WTC11 (cell line): ENCODE measurements at regions not wholly inside any gene's neighbourhood (a gene's known extent, or its start where the extent isn't known, plus 50 kb on each side); places are given as distances from the start of the nearest gene placed in this dataset.

Source experiments
- ATAC-seq: fragments of 200-7000 bp; cut with Tn5 transposase; 2 replicates; pipeline ENCODE4 v1.10.0; 2021; ENCODE audit warnings: mild to moderate bottlenecking, moderate library complexity
- CTCF ChIA-PET: fragments of 300-600 bp; sonication (Branson Sonifier 250); formaldehyde crosslinking; loops from one replicate; lab custom pipeline; 2021; ENCODE audit warnings: antibody characterized with exemption; lab: Charles Lee
- POLR2A ChIA-PET: fragments of 350-600 bp; sonication (Branson Sonifier 250); formaldehyde crosslinking; loops from one replicate; lab custom pipeline; 2021; ENCODE audit warnings: antibody characterized with exemption; lab: Charles Lee
- DNase-seq: peaks from one replicate; pipeline ENCODE4 v3.0.0; 2021; ENCODE audit warnings: low spot score
- H3K27ac Mint-ChIP-seq: 2 replicates; pipeline ENCODE4 v1.8.0; 2021; ENCODE audit warnings: mixed read lengths
- H3K27me3 Mint-ChIP-seq: 2 replicates; pipeline ENCODE4 v1.8.0; 2021; ENCODE audit warnings: low read depth, mild to moderate bottlenecking, moderate library complexity, mixed read lengths
- H3K36me3 Mint-ChIP-seq: 2 replicates; pipeline ENCODE4 v1.8.0; 2021; ENCODE audit warnings: mixed read lengths
- H3K4me1 Mint-ChIP-seq: 2 replicates; pipeline ENCODE4 v1.8.0; 2022; ENCODE audit warnings: mixed read lengths
- H3K4me3 Mint-ChIP-seq: 2 replicates; pipeline ENCODE4 v1.8.0; 2021; ENCODE audit warnings: mild to moderate bottlenecking, moderate library complexity, mixed read lengths
- H3K9me3 Mint-ChIP-seq: 2 replicates; pipeline ENCODE4 v1.8.0; 2021; ENCODE audit warnings: mixed read lengths
- ATF6 ChIP-seq: sonication (generic); formaldehyde crosslinking; IDR thresholded peaks from 2 replicates; pipeline ENCODE4 v1.8.1; 2023; ENCODE audit warnings: mild to moderate bottlenecking, missing genetic modification reagents
- CBFB ChIP-seq: sonication (generic); formaldehyde crosslinking; IDR thresholded peaks from 2 replicates; pipeline ENCODE4 v1.8.1; 2022; ENCODE audit warnings: mild to moderate bottlenecking, low read depth, missing genetic modification reagents
- EMX1 ChIP-seq: fragments of 250-450 bp; sonication (Bioruptor Pico); IDR thresholded peaks from 2 replicates; pipeline ENCODE4 v1.8.0; 2021; ENCODE audit warnings: mild to moderate bottlenecking
- FOXJ3 ChIP-seq: sonication (generic); formaldehyde crosslinking; IDR thresholded peaks from 2 replicates; pipeline ENCODE4 v1.9.0; 2021; ENCODE audit warnings: missing genetic modification reagents, mild to moderate bottlenecking, borderline replicate concordance
- HMGA2 ChIP-seq: fragments of 250-450 bp; sonication (Bioruptor Pico); IDR thresholded peaks from 2 replicates; pipeline ENCODE4 v1.4.0; 2021; ENCODE audit warnings: mild to moderate bottlenecking, moderate library complexity
- ZBTB43 ChIP-seq: sonication (generic); formaldehyde crosslinking; IDR thresholded peaks from 2 replicates; pipeline ENCODE4 v1.8.1; 2023; ENCODE audit warnings: mild to moderate bottlenecking, missing genetic modification reagents
- ZNF121 ChIP-seq: sonication (generic); formaldehyde crosslinking; IDR thresholded peaks from 2 replicates; pipeline ENCODE4 v1.8.0; 2023; ENCODE audit warnings: missing genetic modification reagents
- ZNF138 ChIP-seq: sonication (generic); formaldehyde crosslinking; conservative IDR thresholded peaks from 2 replicates; pipeline ENCODE4 v1.8.1; 2022; ENCODE audit warnings: mild to moderate bottlenecking, moderate library complexity, missing genetic modification reagents
- ZNF232 ChIP-seq: sonication (generic); formaldehyde crosslinking; IDR thresholded peaks from 2 replicates; pipeline ENCODE4 v1.8.0; 2022; ENCODE audit warnings: mild to moderate bottlenecking, missing genetic modification reagents
- ZNF532 ChIP-seq: fragments of 250-450 bp; sonication (Bioruptor Pico); IDR thresholded peaks from 2 replicates; pipeline ENCODE4 v1.9.0; 2021; ENCODE audit warnings: mild to moderate bottlenecking, borderline replicate concordance
- TF ChIP-seq, protein P1 (sequence below): fragments of 250-450 bp; sonication (Bioruptor Pico); IDR thresholded peaks from 2 replicates; pipeline ENCODE4 v2.1.2; 2022; ENCODE audit warnings: mild to moderate bottlenecking, moderate library complexity
- TF ChIP-seq, protein P2 (sequence below): sonication (generic); formaldehyde crosslinking; IDR thresholded peaks from 2 replicates; pipeline ENCODE4 v1.8.0; 2023; ENCODE audit warnings: missing genetic modification reagents
- TF ChIP-seq, protein P3 (sequence below): sonication (generic); formaldehyde crosslinking; conservative IDR thresholded peaks from 2 replicates; pipeline ENCODE4 v1.8.1; 2022; ENCODE audit warnings: mild to moderate bottlenecking, missing genetic modification reagents

DNA sequence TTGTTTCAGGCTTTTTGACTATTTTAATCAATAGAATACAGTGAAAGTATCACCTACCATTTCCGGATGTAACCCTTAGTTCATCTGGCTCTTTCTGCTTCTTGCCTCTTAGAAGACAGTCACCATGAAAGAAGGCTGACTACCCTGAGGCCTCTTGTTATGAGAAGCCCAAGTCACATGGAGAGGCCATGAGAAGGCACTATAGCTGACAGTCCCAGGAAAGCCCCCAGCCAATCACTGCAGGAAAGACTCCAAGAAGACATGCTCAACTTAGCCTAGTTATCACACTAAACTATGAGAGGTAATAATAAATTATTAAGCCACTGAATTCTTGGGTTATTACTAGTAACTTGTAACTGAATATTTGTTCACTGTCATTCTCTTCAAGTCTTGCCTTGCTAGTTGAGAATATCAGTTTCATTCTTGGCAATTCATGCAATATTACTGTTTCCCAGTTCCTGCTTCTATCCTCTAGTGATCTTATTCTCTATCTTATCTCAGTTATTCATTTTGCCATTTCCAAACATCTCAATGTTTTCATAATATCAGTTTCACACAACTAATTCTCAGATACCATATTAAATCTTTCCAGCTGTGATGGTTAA lies 57.1 kb upstream of the GUCY1A1 start:
- TF ChIP-seq ATF6 (no peak), CBFB (CRISPR knock-in tag) (no peak), EMX1 (CRISPR knock-in tag) (no peak), HMGA2 (no peak), ZNF532 (CRISPR knock-in tag) (no peak), ZNF121 (no peak)
- TF ChIP-seq, protein P1, sequence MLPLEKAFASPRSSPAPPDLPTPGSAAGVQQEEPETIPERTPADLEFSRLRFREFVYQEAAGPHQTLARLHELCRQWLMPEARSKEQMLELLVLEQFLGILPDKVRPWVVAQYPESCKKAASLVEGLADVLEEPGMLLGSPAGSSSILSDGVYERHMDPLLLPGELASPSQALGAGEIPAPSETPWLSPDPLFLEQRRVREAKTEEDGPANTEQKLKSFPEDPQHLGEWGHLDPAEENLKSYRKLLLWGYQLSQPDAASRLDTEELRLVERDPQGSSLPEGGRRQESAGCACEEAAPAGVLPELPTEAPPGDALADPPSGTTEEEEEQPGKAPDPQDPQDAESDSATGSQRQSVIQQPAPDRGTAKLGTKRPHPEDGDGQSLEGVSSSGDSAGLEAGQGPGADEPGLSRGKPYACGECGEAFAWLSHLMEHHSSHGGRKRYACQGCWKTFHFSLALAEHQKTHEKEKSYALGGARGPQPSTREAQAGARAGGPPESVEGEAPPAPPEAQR (CRISPR knock-in tag), result no peak
- Mint-ChIP-seq H3K9me3 (0 out of 2 replicates have a peak, but pooled peaks cover 3% of the 10 kb centered on the region), H3K4me3 (no peak overlapping the region), H3K4me1 (no peaks in the 10 kb centered on the region), H3K27ac (no peak overlapping the region), H3K27me3 (no peaks in the 10 kb centered on the region), H3K36me3 (no peaks in the 10 kb centered on the region)
- CTCF ChIA-PET, result no interaction called here
- ATAC-seq (no peak), DNase-seq (no peak)
- POLR2A ChIA-PET, result no interaction called here

DNA sequence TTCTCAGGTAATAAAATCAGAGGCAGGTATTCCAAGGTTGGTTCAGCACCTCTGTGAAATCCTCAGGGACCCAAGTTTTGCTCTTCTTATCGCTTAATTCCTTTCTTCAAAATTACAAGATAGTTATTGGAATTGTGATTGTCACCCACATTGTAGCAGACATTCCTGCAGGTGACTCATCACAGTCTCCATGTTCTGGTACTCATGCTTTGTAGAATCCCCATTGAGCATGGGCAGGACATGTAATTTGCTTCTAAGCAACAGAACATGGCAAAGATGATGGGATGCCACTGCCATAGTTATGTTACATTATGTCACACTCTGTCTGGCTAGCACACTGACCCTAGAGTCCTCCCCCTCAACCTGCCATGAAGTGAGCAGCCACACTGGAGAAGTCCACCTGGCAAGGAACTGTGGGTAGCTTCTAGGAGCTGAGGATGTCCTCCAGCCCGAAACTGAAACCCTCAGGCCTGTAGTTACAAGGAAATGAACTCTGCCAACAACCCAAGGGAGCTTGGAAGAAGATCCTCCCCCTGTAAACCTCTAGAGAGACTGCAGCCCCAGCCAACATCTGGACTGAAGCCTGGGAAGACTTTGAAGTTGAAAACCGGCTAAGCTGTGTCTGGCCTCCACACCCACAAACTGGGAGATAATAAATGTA lies 58.3 kb upstream of the GUCY1A1 start:
- no peak for DNase-seq
- ChIA-PET CTCF (no interaction called here), POLR2A (no interaction called here)
- TF ChIP-seq, protein P2, sequence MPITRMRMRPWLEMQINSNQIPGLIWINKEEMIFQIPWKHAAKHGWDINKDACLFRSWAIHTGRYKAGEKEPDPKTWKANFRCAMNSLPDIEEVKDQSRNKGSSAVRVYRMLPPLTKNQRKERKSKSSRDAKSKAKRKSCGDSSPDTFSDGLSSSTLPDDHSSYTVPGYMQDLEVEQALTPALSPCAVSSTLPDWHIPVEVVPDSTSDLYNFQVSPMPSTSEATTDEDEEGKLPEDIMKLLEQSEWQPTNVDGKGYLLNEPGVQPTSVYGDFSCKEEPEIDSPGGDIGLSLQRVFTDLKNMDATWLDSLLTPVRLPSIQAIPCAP, result no peak
- no peak for TF ChIP-seq ZBTB43 (CRISPR knock-in tag)
- TF ChIP-seq ZNF138 (CRISPR knock-in tag), result no peak
- TF ChIP-seq FOXJ3, result no peak
- no peak for TF ChIP-seq ZNF232 (CRISPR knock-in tag)
- TF ChIP-seq, protein P3, sequence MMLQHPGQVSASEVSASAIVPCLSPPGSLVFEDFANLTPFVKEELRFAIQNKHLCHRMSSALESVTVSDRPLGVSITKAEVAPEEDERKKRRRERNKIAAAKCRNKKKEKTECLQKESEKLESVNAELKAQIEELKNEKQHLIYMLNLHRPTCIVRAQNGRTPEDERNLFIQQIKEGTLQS (CRISPR knock-in tag), result no peak
- no peaks in the 10 kb centered on the region for H3K27me3 Mint-ChIP-seq
- no peak for ATAC-seq
- H3K9me3 Mint-ChIP-seq, result 0 out of 2 replicates have a peak, but pooled peaks cover 3% of the 10 kb centered on the region
- H3K4me1 Mint-ChIP-seq, result no peaks in the 10 kb centered on the region
- H3K27ac Mint-ChIP-seq, result no peak overlapping the region
- H3K4me3 Mint-ChIP-seq, result no peak overlapping the region
- H3K36me3 Mint-ChIP-seq, result no peaks in the 10 kb centered on the region
